ENCODE measurements at regions not wholly inside any gene's neighbourhood (a gene's known extent, or its start where the extent isn't known, plus 50 kb on each side); places are given as distances from the start of the nearest gene placed in this dataset.

DNA sequence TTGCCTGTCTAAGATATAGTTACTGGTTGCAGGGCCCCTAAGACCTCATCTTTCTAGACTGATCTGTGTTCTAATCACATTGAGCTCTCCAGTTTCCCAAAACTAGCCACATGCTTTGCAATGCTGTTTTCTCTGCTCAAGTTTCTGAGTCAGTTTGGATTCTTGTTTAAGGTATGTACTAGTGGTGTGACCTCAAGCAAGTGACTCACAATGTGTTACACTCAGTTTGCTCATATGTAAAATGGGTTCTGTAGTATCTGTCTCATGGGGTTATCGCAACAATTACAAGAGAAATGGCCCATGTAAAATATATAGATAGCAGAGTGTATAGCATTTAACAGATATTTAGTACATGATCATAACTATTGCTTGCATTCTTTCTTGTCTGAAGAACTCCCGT lies 153.1 kb upstream of the ELL2 start:
- Histone ChIP-seq H3K4me1 (ENCODE audit: insufficient read depth, low read length, severe bottlenecking) (no peaks in the 10 kb centered on the region), H3F3A (ENCODE audit: insufficient read depth, low read length) (no peaks in the 10 kb centered on the region), H3K4me3 (ENCODE audit: low read depth, low read length, poor library complexity, severe bottlenecking) (no peak overlapping the region), H3K27me3 (ENCODE audit: insufficient read depth, low read length) (no peaks in the 10 kb centered on the region), H3K4me2 (ENCODE audit: low read length) (no peak overlapping the region), H2AFZ (ENCODE audit: low read length) (no peak overlapping the region), H3K9me2 (ENCODE audit: low read depth, low read length) (no peaks in the 10 kb centered on the region), H4K20me1 (ENCODE audit: insufficient read depth, low read length) (no peaks in the 10 kb centered on the region), H3K9me3 (ENCODE audit: low read length) (no peaks in the 10 kb centered on the region), H3K36me3 (ENCODE audit: insufficient read depth, low read length) (no peaks in the 10 kb centered on the region), H3K79me2 (ENCODE audit: insufficient read depth, low read length) (no peaks in the 10 kb centered on the region), H3K9ac (ENCODE audit: low read length) (no peak overlapping the region), H3K27ac (ENCODE audit: low read depth, low read length, poor library complexity, severe bottlenecking) (no peak overlapping the region)
- TF ChIP-seq EZH2 (IDR thresholded peaks at IDR 0.05; ENCODE audit: borderline replicate concordance, low read length), result no peak
- TF ChIP-seq, protein P1, sequence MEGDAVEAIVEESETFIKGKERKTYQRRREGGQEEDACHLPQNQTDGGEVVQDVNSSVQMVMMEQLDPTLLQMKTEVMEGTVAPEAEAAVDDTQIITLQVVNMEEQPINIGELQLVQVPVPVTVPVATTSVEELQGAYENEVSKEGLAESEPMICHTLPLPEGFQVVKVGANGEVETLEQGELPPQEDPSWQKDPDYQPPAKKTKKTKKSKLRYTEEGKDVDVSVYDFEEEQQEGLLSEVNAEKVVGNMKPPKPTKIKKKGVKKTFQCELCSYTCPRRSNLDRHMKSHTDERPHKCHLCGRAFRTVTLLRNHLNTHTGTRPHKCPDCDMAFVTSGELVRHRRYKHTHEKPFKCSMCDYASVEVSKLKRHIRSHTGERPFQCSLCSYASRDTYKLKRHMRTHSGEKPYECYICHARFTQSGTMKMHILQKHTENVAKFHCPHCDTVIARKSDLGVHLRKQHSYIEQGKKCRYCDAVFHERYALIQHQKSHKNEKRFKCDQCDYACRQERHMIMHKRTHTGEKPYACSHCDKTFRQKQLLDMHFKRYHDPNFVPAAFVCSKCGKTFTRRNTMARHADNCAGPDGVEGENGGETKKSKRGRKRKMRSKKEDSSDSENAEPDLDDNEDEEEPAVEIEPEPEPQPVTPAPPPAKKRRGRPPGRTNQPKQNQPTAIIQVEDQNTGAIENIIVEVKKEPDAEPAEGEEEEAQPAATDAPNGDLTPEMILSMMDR (IDR thresholded peaks at IDR 0.05; ENCODE audit: low read length), result no peak

- H3K27me3 ChIP-seq (ENCODE audit: insufficient read depth, low read length), result no peaks in the 10 kb centered on the region
- no peak overlapping the region for H3K4me2 ChIP-seq (ENCODE audit: low read length)
- H3K79me2 ChIP-seq (ENCODE audit: insufficient read depth, low read length), result no peaks in the 10 kb centered on the region
- no peaks in the 10 kb centered on the region for H4K20me1 ChIP-seq (ENCODE audit: insufficient read depth, low read length)
- TF ChIP-seq, protein P1 (IDR thresholded peaks at IDR 0.05; ENCODE audit: low read length), result no peak
- no peak for TF ChIP-seq EZH2 (IDR thresholded peaks at IDR 0.05; ENCODE audit: borderline replicate concordance, low read length)
- H3F3A ChIP-seq (ENCODE audit: insufficient read depth, low read length), result no peaks in the 10 kb centered on the region
- no peaks in the 10 kb centered on the region for H3K9me3 ChIP-seq (ENCODE audit: low read length)
- no peak overlapping the region for H3K27ac ChIP-seq (ENCODE audit: low read depth, low read length, poor library complexity, severe bottlenecking)
- no peaks in the 10 kb centered on the region for H3K9me2 ChIP-seq (ENCODE audit: low read depth, low read length)
- H3K4me3 ChIP-seq (ENCODE audit: low read depth, low read length, poor library complexity, severe bottlenecking), result no peak overlapping the region
- H3K36me3 ChIP-seq (ENCODE audit: insufficient read depth, low read length), result no peaks in the 10 kb centered on the region
- H3K9ac ChIP-seq (ENCODE audit: low read length), result no peak overlapping the region
- H3K4me1 ChIP-seq (ENCODE audit: insufficient read depth, low read length, severe bottlenecking), result no peaks in the 10 kb centered on the region
- H2AFZ ChIP-seq (ENCODE audit: low read length), result no peak overlapping the region
Measured at GRCh38 chr5:96113170-96113939, 151.7 kb upstream of the ELL2 start.

DNA sequence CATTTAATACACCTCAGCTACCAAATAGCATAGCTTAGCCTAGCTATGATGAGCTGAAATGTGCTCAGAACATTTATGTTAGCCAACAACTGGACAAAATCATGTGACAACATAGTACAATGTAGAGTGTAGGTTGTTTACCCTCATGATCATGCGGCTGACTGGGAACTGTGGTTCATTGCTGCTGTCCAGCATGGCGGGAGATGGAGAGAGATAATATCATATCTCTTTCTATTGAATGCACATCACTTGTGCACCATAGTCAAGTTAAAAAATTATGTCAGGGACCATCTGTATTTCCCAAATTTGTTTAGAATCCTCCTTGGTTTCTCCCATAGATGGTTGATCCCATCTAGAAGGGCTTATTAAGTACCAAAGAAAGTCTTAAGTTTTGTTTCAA lies 151.1 kb upstream of the ELL2 start:
- Histone ChIP-seq H3K9me3 (ENCODE audit: low read length) (no peaks in the 10 kb centered on the region), H3K4me2 (ENCODE audit: low read length) (no peak overlapping the region), H3F3A (ENCODE audit: insufficient read depth, low read length) (no peaks in the 10 kb centered on the region), H3K27me3 (ENCODE audit: insufficient read depth, low read length) (no peaks in the 10 kb centered on the region), H3K4me3 (ENCODE audit: low read depth, low read length, poor library complexity, severe bottlenecking) (no peak overlapping the region), H3K9me2 (ENCODE audit: low read depth, low read length) (no peaks in the 10 kb centered on the region), H2AFZ (ENCODE audit: low read length) (no peak overlapping the region), H3K27ac (ENCODE audit: low read depth, low read length, poor library complexity, severe bottlenecking) (no peak overlapping the region), H3K79me2 (ENCODE audit: insufficient read depth, low read length) (no peaks in the 10 kb centered on the region), H4K20me1 (ENCODE audit: insufficient read depth, low read length) (no peaks in the 10 kb centered on the region), H3K9ac (ENCODE audit: low read length) (no peak overlapping the region), H3K4me1 (ENCODE audit: insufficient read depth, low read length, severe bottlenecking) (no peaks in the 10 kb centered on the region), H3K36me3 (ENCODE audit: insufficient read depth, low read length) (no peaks in the 10 kb centered on the region)
- no peak for TF ChIP-seq EZH2 (IDR thresholded peaks at IDR 0.05; ENCODE audit: borderline replicate concordance, low read length)
- TF ChIP-seq, protein P1 (IDR thresholded peaks at IDR 0.05; ENCODE audit: low read length), result no peak
